Neural crest cell (in vitro differentiated cells): ENCODE measurements at regions not wholly inside any gene's neighbourhood (a gene's known extent, or its start where the extent isn't known, plus 50 kb on each side); places are given as distances from the start of the nearest gene placed in this dataset.

Source experiments
- DNase-seq: peaks from one replicate; pipeline ENCODE4 v3.0.0; 2021; ENCODE audit warnings: low read depth, mixed read lengths, low spot score
- H3K27ac Mint-ChIP-seq: one replicate; pipeline ENCODE4 v1.8.0; 2021; ENCODE audit warnings: mild to moderate bottlenecking, mixed read lengths; ENCODE audit not compliant: unreplicated experiment
- H3K27me3 Mint-ChIP-seq: 2 replicates; pipeline ENCODE4 v1.8.0; 2021; ENCODE audit warnings: low read depth, mild to moderate bottlenecking, mixed read lengths
- H3K36me3 Mint-ChIP-seq: 2 replicates; pipeline ENCODE4 v1.8.0; 2021; ENCODE audit warnings: low read depth, mild to moderate bottlenecking, mixed read lengths
- H3K4me1 Mint-ChIP-seq: 2 replicates; pipeline ENCODE4 v1.8.0; 2021; ENCODE audit warnings: mixed read lengths
- H3K4me3 Mint-ChIP-seq: one replicate; pipeline ENCODE4 v1.8.0; 2021; ENCODE audit warnings: mild to moderate bottlenecking, mixed read lengths
- H3K9me3 Mint-ChIP-seq: 2 replicates; pipeline ENCODE4 v1.8.0; 2021; ENCODE audit warnings: mixed read lengths
- TF ChIP-seq, protein P1 (sequence below): fragments of 200-600 bp; sonication (generic); conservative IDR thresholded peaks from 2 replicates; pipeline ENCODE4 v1.5.0; 2021; ENCODE audit warnings: antibody characterized with exemption, mild to moderate bottlenecking

DNA sequence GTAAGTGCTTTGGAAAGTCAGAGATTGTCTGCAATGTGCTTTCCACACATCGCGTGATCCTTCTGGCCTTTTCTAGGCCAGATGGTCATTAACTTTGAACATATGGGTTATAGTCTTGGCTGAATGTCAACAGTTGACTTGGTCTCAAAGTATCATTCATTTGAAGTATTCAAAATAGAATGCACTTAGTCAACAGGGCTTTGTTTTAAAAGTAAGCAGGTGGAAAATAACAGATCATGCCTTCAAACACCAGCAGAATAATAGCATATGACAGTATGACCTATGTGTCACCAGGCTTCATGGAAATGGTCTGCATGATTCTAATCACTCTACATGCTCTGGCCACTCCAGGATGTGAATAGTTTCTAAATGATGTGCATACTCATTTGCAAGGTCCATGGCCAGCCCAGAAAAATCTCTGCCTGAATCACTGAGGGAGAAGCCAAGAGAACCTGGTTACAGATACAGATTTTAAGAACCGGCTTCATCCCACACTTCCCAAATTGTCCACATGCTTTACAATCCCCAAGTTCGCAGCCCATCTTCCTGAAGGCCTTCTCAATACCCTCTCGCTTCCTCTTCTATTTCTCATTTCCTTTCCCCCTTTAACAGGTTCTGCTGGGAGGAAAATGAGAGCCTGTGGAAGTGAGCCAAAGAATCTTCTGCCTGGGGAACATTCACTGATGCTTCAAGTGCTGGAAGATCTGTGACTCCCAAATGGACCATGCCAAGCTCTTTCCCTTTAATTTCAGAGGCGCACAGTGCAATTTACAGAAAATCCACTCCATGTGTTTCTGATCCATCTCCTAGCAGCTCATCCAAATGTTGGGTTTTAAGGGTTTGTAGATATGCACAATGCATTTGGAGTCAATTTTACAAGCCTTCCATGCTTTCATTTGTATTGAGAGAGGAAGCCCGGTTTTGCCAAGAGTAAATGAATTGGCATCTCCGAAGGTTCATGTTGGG is 122.8 kb upstream of the GDF10 start:
- H3K9me3 Mint-ChIP-seq = peaks cover 2% of the 10 kb centered on the region
- H3K4me1 Mint-ChIP-seq = peaks cover 28% of the 10 kb centered on the region
- H3K27ac Mint-ChIP-seq = no peak overlapping the region
- TF ChIP-seq, protein P1, sequence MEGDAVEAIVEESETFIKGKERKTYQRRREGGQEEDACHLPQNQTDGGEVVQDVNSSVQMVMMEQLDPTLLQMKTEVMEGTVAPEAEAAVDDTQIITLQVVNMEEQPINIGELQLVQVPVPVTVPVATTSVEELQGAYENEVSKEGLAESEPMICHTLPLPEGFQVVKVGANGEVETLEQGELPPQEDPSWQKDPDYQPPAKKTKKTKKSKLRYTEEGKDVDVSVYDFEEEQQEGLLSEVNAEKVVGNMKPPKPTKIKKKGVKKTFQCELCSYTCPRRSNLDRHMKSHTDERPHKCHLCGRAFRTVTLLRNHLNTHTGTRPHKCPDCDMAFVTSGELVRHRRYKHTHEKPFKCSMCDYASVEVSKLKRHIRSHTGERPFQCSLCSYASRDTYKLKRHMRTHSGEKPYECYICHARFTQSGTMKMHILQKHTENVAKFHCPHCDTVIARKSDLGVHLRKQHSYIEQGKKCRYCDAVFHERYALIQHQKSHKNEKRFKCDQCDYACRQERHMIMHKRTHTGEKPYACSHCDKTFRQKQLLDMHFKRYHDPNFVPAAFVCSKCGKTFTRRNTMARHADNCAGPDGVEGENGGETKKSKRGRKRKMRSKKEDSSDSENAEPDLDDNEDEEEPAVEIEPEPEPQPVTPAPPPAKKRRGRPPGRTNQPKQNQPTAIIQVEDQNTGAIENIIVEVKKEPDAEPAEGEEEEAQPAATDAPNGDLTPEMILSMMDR = no peak
- no peak overlapping the region for H3K4me3 Mint-ChIP-seq
- no peaks in the 10 kb centered on the region for H3K36me3 Mint-ChIP-seq
- peaks cover 25% of the 10 kb centered on the region for H3K27me3 Mint-ChIP-seq
- DNase-seq = no peak

DNA sequence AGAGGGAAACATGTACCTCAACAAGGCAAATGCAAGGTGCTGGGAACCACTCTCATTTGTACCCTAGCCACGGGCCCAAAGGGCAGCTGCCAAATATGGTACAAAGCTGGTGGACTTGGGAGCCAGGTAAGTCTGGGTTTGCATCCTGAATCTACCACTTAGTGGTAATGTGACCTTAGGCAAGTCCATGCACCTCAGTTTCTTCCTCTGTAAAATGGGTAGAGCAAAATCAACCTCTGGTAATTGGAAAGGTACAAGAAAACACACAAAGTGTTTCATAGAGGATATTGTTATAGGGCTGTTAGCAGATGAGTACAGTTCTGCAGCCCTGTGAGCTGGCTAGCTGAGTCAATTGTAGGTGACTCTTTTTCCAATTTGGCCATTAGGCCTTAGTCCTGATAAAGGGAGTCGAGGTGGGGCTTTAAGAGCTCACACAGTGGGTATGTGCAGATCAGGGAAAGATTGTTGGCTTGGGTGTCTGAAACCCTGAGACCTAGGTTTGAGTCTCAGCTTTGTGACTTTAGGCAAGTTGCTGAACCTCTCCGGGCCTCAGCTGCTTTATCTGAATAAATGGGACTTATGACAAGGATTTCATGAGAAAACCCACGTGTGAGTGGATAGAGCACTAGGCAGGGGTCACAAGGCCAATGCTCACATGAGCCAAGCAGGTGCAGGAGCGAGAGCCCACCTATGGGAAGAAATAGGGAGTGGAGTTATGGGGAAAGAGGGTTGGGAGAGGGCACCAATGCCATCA is 121.3 kb upstream of the GDF10 start:
- no peak overlapping the region for H3K4me3 Mint-ChIP-seq
- no peak for DNase-seq
- TF ChIP-seq, protein P1 = no peak
- H3K27me3 Mint-ChIP-seq = peaks cover 20% of the 10 kb centered on the region
- peaks cover 28% of the 10 kb centered on the region for H3K4me1 Mint-ChIP-seq
- H3K27ac Mint-ChIP-seq = no peak overlapping the region
- no peaks in the 10 kb centered on the region for H3K9me3 Mint-ChIP-seq
- no peaks in the 10 kb centered on the region for H3K36me3 Mint-ChIP-seq

DNA sequence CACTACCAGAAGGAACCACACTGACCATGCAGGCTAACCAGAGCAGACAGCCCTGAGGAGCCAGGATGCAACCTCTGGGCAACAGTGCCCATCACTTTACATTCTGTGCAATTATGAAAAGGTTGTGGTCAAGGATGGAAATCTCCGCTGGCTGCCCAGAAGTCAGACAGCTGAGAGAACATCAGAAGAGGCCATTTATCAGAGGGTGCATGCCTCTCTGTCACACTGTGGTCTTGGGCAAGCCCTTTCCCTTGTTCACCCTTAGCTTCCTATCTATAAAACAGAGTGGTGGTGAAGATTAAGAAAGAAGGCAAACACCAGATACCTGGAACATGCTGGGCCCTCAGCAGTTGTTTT is 120.7 kb upstream of the GDF10 start:
- Mint-ChIP-seq H3K27me3 (peaks cover 18% of the 10 kb centered on the region), H3K27ac (no peak overlapping the region), H3K9me3 (no peaks in the 10 kb centered on the region), H3K36me3 (no peaks in the 10 kb centered on the region), H3K4me1 (peaks cover 24% of the 10 kb centered on the region), H3K4me3 (no peak overlapping the region)
- DNase-seq = no peak
- TF ChIP-seq, protein P1 = no peak

DNA sequence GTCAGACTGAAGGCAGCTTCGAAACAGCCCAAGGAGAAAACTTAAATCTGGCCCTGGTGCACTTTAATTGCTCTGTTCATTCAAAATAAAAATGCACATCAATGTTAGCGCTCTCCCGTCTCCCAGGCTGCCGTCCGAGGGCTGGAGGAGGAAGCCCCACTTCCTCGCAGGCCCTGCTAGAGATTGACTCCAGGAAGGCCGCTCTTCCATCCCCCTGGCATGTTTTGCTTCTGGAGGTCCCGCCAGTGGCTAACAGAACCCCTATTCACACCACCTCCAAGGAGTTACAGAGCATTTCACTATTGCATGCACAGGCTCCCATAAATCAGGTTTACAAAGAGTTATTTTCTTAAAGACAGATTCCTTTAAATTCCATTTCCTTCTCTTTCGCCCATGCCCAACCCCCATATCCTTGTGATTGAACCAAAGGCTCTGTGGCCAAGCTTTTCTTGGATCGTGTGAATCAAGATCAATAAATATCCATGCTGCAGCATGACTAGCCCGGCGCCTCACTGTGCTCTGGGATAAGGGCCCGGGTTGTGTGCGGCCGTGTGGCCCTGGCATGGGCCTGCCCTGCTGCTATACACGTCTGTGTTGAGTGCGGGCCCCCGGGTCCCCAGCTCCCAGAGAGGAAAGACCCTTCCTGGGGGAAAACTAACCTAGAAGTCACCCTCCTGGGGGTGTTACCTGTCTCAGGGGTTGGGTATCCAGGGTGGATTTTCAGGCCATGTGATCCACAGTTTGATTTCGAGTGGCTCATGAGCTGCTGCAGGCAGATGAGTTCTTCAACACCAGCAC is 118.7 kb upstream of the GDF10 start:
- no peak for DNase-seq
- TF ChIP-seq, protein P1 = no peak
- H3K27me3 Mint-ChIP-seq = peaks cover 13% of the 10 kb centered on the region
- no peak overlapping the region for H3K27ac Mint-ChIP-seq
- no peaks in the 10 kb centered on the region for H3K36me3 Mint-ChIP-seq
- no peak overlapping the region for H3K4me3 Mint-ChIP-seq
- peaks cover 4% of the 10 kb centered on the region for H3K4me1 Mint-ChIP-seq
- no peaks in the 10 kb centered on the region for H3K9me3 Mint-ChIP-seq
